ENCODE measurements at regions not wholly inside any gene's neighbourhood (a gene's known extent, or its start where the extent isn't known, plus 50 kb on each side); places are given as distances from the start of the nearest gene placed in this dataset.

DNA sequence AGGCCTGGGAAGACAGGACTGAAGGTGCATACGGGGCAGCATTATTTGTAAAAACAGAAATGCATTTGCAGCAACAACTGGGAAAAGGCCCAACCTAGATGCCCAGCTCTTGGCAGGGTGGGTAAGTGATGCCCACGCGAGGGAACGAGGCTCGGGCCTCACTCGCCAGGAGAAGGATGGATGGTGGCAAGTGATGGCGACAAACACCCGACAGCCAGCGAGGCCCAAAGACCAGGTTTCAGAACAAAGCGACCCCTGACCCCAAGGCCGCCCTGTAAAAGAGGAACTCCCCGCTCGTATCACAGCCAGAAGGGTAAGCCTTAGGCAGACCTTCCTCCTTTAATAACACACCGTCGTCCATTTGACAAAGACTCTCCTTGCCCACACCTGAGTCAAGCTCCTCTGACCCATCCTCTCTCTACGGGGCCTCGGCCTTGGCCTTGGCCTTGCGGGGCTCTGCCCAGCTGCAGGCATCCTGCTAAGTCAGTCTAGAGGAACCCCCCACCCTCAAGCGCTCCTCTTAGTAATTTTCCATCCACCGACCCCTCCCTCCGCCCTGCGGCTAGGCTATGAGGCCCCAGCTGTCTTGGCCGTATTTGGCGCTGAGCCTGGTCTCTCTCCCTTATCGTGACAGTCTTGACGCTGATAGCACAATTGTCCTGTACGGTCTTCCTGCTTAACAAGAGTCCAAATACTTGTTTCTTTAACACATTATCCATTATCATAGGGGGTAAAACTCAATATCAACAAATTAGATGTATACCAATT, 80.2 kb downstream of the NCOR2 start:
- no peak overlapping the region for H3K27ac ChIP-seq
- TF ChIP-seq CTCF (IDR thresholded peaks at IDR 0.05) = no peak
- no peak for DNase-seq (ENCODE audit: low spot score)
- H3K4me3 ChIP-seq = no peak overlapping the region

GRCh38 chr12:124486346-124486963, 81.0 kb downstream of the NCOR2 start:
- no peak for DNase-seq (ENCODE audit: low spot score)
- H3K4me3 ChIP-seq = no peak overlapping the region
- no peak for TF ChIP-seq CTCF (IDR thresholded peaks at IDR 0.05)
- no peak overlapping the region for H3K27ac ChIP-seq

DNA sequence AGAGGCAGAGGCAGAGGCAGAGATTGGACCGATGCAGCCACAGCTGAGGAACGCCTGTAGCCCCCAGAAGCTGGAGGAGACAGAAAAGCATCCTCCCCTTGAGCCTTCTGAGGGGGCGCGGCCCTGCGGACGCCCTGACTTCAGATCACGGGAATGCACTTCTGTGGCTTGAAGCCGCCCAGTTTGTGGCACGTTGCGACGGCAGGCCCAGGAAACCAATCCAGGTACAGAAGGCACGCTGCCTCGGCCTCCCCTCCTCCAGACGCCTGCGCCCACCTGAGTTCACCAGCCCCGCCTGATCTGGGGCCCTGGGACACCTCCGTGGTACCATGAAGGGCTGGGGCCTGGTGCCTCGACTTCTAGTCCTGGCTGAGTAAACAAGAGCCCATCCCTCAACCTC, 82.0 kb downstream of the NCOR2 start:
- no peak for DNase-seq (ENCODE audit: low spot score)
- H3K27ac ChIP-seq = no peak overlapping the region
- no peak for TF ChIP-seq CTCF (IDR thresholded peaks at IDR 0.05)
- H3K4me3 ChIP-seq = no peak overlapping the region

DNA sequence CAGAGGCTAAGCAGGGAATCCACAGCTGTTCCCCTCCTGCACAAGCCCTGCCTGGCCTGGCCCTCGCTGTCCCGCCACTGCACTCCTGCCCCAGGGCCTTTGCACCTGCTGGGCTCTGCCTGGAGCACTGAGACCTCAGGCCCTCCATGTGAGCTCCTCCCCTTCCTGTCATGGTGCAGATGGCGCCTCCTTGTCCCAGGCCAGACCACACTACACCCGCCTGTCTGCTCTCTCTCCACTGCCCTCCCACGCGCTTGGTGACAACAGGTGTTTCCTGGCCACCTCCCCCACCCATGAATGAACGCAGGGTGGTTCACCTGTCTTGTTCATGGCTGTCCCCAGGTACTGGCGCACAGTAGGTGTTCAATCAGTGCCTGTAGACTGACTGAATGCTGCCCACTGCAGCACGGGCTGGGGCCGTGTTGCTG, 82.9 kb downstream of the NCOR2 start:
- DNase-seq (ENCODE audit: low spot score) = no peak
- TF ChIP-seq CTCF (IDR thresholded peaks at IDR 0.05) = no peak
- Histone ChIP-seq H3K27ac (no peak overlapping the region), H3K4me3 (no peak overlapping the region)

GRCh38 chr12:124484067-124484466, 83.3 kb downstream of the NCOR2 start:
- no peak overlapping the region for H3K4me3 ChIP-seq
- no peak for TF ChIP-seq CTCF (IDR thresholded peaks at IDR 0.05)
- H3K27ac ChIP-seq = no peak overlapping the region
- DNase-seq (ENCODE audit: low spot score) = no peak

- no peak for DNase-seq (ENCODE audit: low spot score)
- Histone ChIP-seq H3K27ac (no peak overlapping the region), H3K4me3 (no peak overlapping the region)
- TF ChIP-seq CTCF (IDR thresholded peaks at IDR 0.05) = no peak
Measured at GRCh38 chr12:124482901-124483799, 84.3 kb downstream of the NCOR2 start.

All from coronary artery (tissue), 2 donors.